ENCODE measurements at regions not wholly inside any gene's neighbourhood (a gene's known extent, or its start where the extent isn't known, plus 50 kb on each side); places are given as distances from the start of the nearest gene placed in this dataset.

GRCh38 chr16:64700628-64701027 lies 421.2 kb downstream of the CDH11 start:
- TF ChIP-seq CTCF (IDR thresholded peaks at IDR 0.05; ENCODE audit: borderline replicate concordance, insufficient read depth, low read depth, low read length): no peak
- no peak overlapping the region for H3K4me3 ChIP-seq (ENCODE audit: low read depth, low read length)

- no peak overlapping the region for H3K4me3 ChIP-seq (ENCODE audit: low read depth, low read length)
- TF ChIP-seq CTCF (IDR thresholded peaks at IDR 0.05; ENCODE audit: borderline replicate concordance, insufficient read depth, low read depth, low read length): no peak
Measured at GRCh38 chr16:64696866-64697265, 425.0 kb downstream of the CDH11 start.

- no peak overlapping the region for H3K4me3 ChIP-seq (ENCODE audit: low read depth, low read length)
- no peak for TF ChIP-seq CTCF (IDR thresholded peaks at IDR 0.05; ENCODE audit: borderline replicate concordance, insufficient read depth, low read depth, low read length)
Measured at GRCh38 chr16:64695684-64696083, 426.2 kb downstream of the CDH11 start.

GRCh38 chr16:64693946-64694345 lies 427.9 kb downstream of the CDH11 start:
- TF ChIP-seq CTCF (IDR thresholded peaks at IDR 0.05; ENCODE audit: borderline replicate concordance, insufficient read depth, low read depth, low read length): no peak

GRCh38 chr16:64687786-64688185 lies 434.1 kb downstream of the CDH11 start:
- TF ChIP-seq CTCF (IDR thresholded peaks at IDR 0.05; ENCODE audit: borderline replicate concordance, insufficient read depth, low read depth, low read length): no peak
- no peak overlapping the region for H3K4me3 ChIP-seq (ENCODE audit: low read depth, low read length)

More at GRCh38 chr16:64693946-64694345, 427.9 kb downstream of the CDH11 start:
- H3K4me3 ChIP-seq (ENCODE audit: low read depth, low read length): no peak overlapping the region

- TF ChIP-seq CTCF (IDR thresholded peaks at IDR 0.05; ENCODE audit: borderline replicate concordance, insufficient read depth, low read depth, low read length): no peak
Measured at GRCh38 chr16:64687123-64687522, 434.7 kb downstream of the CDH11 start.

GRCh38 chr16:64679976-64680690 lies 441.7 kb downstream of the CDH11 start:
- H3K4me3 ChIP-seq (ENCODE audit: low read depth, low read length): no peak overlapping the region
- TF ChIP-seq CTCF (IDR thresholded peaks at IDR 0.05; ENCODE audit: borderline replicate concordance, insufficient read depth, low read depth, low read length): no peak

More at GRCh38 chr16:64687123-64687522, 434.7 kb downstream of the CDH11 start:
- H3K4me3 ChIP-seq (ENCODE audit: low read depth, low read length): no peak overlapping the region

Measured in GM12875 (cell line).